ENCODE measurements at regions not wholly inside any gene's neighbourhood (a gene's known extent, or its start where the extent isn't known, plus 50 kb on each side); places are given as distances from the start of the nearest gene placed in this dataset.
"Not testable (repeated sequence)": the region's sequence is repeated elsewhere in the genome, so short reads cannot be mapped to it uniquely, and the experiment has no call there.

DNA sequence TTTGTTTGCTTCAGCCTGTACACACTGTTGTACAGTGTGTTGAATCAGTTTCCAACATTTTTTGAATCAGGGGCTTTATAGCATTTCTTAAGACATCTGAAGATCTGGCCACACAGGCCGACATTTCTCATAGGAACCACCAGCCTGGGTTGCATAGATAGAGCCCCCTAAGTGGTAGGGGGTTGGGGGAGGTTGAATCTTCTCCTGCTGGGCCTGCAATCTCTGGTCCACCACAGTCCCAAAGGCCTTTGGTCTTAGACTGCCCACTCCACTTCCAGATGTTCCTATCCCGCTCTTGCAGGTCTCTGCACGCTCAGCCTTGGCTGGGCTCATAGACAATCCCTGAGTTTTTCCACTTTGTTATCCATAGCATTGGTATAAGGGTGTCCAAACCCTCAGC lies 75.4 kb upstream of the HABP2 start:
- Histone ChIP-seq H3K4me3 (ENCODE audit: low read depth in 1 of 2, low read length in 2 of 2) (no peak overlapping the region), H3K9me3 (ENCODE audit: low read length) (peaks cover 5% of the 10 kb centered on the region), H3K27me3 (ENCODE audit: control insufficient read depth in 1 of 2, insufficient read depth in 2 of 2, low read length in 2 of 2) (no peaks in the 10 kb centered on the region), H3K36me3 (ENCODE audit: insufficient read depth, low read length) (no peaks in the 10 kb centered on the region), H3K27ac (ENCODE audit: low read depth, low read length) (no peak overlapping the region), H3K9ac (ENCODE audit: low read length) (no peak overlapping the region), H3K4me1 (ENCODE audit: insufficient read depth, low read length) (peaks cover 13% of the 10 kb centered on the region)

DNA sequence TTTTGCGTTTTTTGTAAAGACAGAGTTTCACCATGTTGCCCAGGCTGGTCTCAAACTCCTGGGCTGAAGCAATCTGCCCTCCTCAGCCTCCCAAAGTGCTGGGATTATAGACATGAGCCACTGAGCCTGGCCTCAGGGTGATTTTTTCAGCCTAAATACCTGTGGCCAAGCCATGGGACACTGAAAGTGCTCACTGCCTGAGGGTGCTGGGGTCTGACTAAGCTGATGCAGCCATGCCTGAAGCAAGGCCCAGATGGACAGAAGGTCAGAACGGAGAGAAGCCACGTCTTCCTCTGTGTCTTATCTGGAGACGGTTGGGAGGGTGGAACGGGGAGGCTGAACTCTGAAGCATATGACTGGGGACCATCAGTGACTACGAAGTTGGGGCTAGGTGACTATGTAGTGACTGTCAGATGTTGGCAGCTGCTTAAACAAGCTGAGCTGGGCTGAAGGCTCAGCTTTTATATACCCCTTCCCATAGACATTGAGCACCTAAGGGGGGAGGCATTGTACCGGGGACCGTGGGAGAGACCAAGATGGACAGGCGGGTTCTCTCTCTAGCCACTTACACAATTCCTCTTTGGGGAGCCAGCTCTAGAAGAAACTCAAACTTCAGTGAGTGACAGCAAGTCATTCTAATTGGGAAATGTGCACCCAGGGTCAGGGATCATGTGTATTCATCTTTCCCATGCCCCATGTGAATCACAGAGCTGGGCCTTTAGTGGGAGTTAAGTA lies 73.3 kb upstream of the HABP2 start:
- Histone ChIP-seq H3K9ac (ENCODE audit: low read length) (no peak overlapping the region), H3K9me3 (ENCODE audit: low read length) (peaks cover 5% of the 10 kb centered on the region), H3K27me3 (ENCODE audit: control insufficient read depth in 1 of 2, insufficient read depth in 2 of 2, low read length in 2 of 2) (no peaks in the 10 kb centered on the region), H3K27ac (ENCODE audit: low read depth, low read length) (no peak overlapping the region), H3K4me3 (ENCODE audit: low read depth in 1 of 2, low read length in 2 of 2) (no peak overlapping the region), H3K36me3 (ENCODE audit: insufficient read depth, low read length) (no peaks in the 10 kb centered on the region), H3K4me1 (ENCODE audit: insufficient read depth, low read length) (peaks cover 11% of the 10 kb centered on the region)

DNA sequence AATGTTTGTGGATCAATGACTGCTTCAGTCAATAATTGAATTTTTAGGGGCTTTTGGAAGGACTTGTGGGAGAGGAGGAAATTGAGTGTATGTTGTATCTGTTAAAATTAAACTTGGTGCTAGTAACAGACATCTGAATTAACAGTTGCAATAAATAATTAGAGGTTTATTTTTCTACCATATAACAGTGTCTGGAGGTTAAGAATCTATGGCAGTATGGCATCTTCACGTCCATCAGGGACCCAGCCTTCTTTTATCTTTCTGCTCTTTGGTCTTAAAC lies 72.8 kb upstream of the HABP2 start:
- Histone ChIP-seq H3K9ac (ENCODE audit: low read length) (no peak overlapping the region), H3K4me3 (ENCODE audit: low read depth in 1 of 2, low read length in 2 of 2) (no peak overlapping the region), H3K36me3 (ENCODE audit: insufficient read depth, low read length) (no peaks in the 10 kb centered on the region), H3K27me3 (ENCODE audit: control insufficient read depth in 1 of 2, insufficient read depth in 2 of 2, low read length in 2 of 2) (no peaks in the 10 kb centered on the region), H3K27ac (ENCODE audit: low read depth, low read length) (no peak overlapping the region), H3K4me1 (ENCODE audit: insufficient read depth, low read length) (peaks cover 6% of the 10 kb centered on the region), H3K9me3 (ENCODE audit: low read length) (peaks cover 5% of the 10 kb centered on the region)

DNA sequence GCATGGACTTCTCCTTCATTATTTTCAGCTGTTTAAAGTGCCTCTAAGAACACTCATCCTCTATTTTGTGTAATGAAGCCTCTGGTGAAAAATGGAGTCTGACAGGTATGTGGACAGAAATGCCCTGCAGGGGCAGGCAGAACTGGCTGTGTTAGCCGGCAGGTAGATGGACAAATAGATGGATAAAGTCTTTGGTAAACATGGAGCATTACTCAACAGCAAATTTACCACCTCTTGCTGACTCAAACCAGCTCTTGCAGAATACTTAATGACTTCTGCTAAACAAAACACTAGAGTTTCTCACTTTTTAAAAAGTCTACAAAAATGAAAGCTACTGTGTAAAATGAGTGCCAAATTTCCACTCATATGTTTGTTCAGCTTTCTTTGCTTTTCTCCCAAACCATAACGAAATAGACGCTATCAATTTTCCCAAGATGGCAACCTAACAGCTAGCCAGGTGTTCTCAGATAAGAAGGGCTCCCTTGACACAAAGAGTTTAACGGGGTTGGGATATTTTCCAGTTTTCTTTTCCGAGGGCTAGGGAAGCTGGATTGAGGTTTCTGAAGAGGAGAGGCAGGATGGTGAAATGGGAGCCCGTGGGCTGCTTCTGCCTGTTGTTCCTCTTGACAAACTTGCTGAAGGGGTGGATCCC lies 71.9 kb upstream of the HABP2 start:
- Histone ChIP-seq H3K4me3 (ENCODE audit: low read depth in 1 of 2, low read length in 2 of 2) (no peak overlapping the region), H3K9ac (ENCODE audit: low read length) (no peak overlapping the region), H3K36me3 (ENCODE audit: insufficient read depth, low read length) (no peaks in the 10 kb centered on the region), H3K9me3 (ENCODE audit: low read length) (peaks cover 5% of the 10 kb centered on the region), H3K27me3 (ENCODE audit: control insufficient read depth in 1 of 2, insufficient read depth in 2 of 2, low read length in 2 of 2) (no peaks in the 10 kb centered on the region), H3K27ac (ENCODE audit: low read depth, low read length) (no peak overlapping the region), H3K4me1 (ENCODE audit: insufficient read depth, low read length) (no peaks in the 10 kb centered on the region)

DNA sequence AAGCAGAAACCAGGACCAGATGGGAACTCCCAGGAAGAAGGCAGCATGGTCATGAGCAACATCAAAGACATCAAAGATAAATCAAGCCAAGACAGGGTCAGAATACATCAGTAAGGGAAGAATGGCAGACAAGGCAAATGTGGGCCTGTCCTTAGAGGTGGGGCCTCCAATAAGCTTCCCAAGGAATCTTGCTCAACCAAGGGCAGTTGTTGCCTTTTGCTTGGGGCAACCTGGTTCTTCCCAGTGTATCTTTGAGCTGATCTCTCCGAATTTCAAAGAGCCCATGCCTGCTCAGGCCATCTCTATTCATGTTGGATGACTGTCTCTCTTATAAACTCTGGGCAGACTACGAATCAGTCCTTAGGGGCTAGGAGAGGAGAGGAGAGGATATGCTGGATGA lies 68.4 kb upstream of the HABP2 start:
- H3K9ac ChIP-seq (ENCODE audit: low read length), result no peak overlapping the region
- H3K36me3 ChIP-seq (ENCODE audit: insufficient read depth, low read length), result no peaks in the 10 kb centered on the region
- H3K27ac ChIP-seq (ENCODE audit: low read depth, low read length), result no peak overlapping the region

DNA sequence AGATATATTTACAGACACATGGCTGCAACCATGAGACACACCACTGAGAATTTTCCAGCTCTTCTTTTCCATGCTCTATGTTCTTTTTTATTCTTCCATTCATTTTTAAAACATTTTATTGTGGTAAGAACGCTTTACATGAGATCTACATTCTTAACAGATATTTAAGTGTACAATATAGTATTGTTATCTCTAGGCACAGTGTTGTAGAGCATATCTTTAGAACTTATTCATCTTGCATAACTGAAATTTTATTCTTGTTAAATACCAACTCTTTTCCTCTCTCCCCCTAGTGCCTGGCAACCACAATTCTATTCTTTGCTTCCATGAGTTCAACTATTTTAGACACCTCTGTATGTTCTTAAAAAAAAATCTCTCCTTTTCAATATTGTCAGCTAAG lies 67.1 kb upstream of the HABP2 start:
- no peaks in the 10 kb centered on the region for H3K36me3 ChIP-seq (ENCODE audit: insufficient read depth, low read length)
- no peak overlapping the region for H3K9ac ChIP-seq (ENCODE audit: low read length)
- no peaks in the 10 kb centered on the region for H3K27me3 ChIP-seq (ENCODE audit: control insufficient read depth in 1 of 2, insufficient read depth in 2 of 2, low read length in 2 of 2)
- H3K4me3 ChIP-seq (ENCODE audit: low read depth in 1 of 2, low read length in 2 of 2), result no peak overlapping the region
- no peak overlapping the region for H3K27ac ChIP-seq (ENCODE audit: low read depth, low read length)
- H3K9me3 ChIP-seq (ENCODE audit: low read length), result no peaks in the 10 kb centered on the region
- H3K4me1 ChIP-seq (ENCODE audit: insufficient read depth, low read length), result no peaks in the 10 kb centered on the region

More for the DNA sequence above, 68.4 kb upstream of the HABP2 start:
- Histone ChIP-seq H3K4me1 (ENCODE audit: insufficient read depth, low read length) (no peaks in the 10 kb centered on the region), H3K4me3 (ENCODE audit: low read depth in 1 of 2, low read length in 2 of 2) (no peak overlapping the region), H3K9me3 (ENCODE audit: low read length) (peaks cover 5% of the 10 kb centered on the region), H3K27me3 (ENCODE audit: control insufficient read depth in 1 of 2, insufficient read depth in 2 of 2, low read length in 2 of 2) (no peaks in the 10 kb centered on the region)

DNA sequence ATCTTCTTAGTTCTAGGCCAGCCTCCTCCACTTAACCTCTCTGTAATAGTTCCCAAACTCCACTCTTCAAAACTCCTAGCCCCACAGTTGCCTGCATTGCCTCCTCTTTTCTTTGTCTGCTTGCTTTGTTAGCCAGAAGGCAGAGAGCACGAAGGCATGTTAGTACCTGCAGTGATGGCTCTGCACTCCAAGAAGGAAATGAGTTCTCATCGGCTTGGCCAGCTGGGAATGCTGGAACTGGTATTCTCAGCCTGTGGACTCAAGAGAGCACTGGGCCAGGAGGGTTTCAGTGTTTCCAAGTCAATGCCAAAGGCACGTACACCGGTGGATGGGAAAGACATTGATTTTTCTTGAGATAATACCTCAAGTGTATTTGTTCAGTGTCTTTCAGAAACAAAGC lies 66.3 kb upstream of the HABP2 start:
- H3K9me3 ChIP-seq (ENCODE audit: low read length), result no peaks in the 10 kb centered on the region
- H3K4me3 ChIP-seq (ENCODE audit: low read depth in 1 of 2, low read length in 2 of 2), result no peak overlapping the region
- H3K9ac ChIP-seq (ENCODE audit: low read length), result no peak overlapping the region
- no peak overlapping the region for H3K27ac ChIP-seq (ENCODE audit: low read depth, low read length)
- no peaks in the 10 kb centered on the region for H3K4me1 ChIP-seq (ENCODE audit: insufficient read depth, low read length)
- no peaks in the 10 kb centered on the region for H3K27me3 ChIP-seq (ENCODE audit: control insufficient read depth in 1 of 2, insufficient read depth in 2 of 2, low read length in 2 of 2)
- H3K36me3 ChIP-seq (ENCODE audit: insufficient read depth, low read length), result no peaks in the 10 kb centered on the region

DNA sequence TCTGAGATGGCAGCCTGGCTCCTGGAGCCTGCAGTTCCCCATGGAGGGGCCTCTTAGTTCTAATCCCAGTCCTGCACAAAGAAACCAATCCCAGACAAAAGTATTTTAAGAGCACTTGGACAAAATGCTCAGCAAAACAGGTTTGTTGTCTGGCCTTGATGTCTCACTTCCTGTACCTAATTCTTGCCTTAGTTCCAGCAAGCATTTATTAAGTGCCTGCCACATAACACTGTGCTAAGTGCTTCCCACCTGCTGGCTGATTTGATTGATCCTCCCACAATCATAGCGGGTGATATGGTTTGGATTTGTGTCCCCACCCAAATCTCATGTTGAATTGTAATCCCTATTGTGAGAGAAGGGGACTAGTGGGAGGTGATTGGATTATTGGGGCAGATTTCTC lies 65.7 kb upstream of the HABP2 start:
- Histone ChIP-seq H3K4me1 (ENCODE audit: insufficient read depth, low read length) (no peaks in the 10 kb centered on the region), H3K36me3 (ENCODE audit: insufficient read depth, low read length) (no peaks in the 10 kb centered on the region), H3K9me3 (ENCODE audit: low read length) (no peaks in the 10 kb centered on the region), H3K27ac (ENCODE audit: low read depth, low read length) (no peak overlapping the region), H3K27me3 (ENCODE audit: control insufficient read depth in 1 of 2, insufficient read depth in 2 of 2, low read length in 2 of 2) (no peaks in the 10 kb centered on the region), H3K4me3 (ENCODE audit: low read depth in 1 of 2, low read length in 2 of 2) (no peak overlapping the region), H3K9ac (ENCODE audit: low read length) (no peak overlapping the region)

DNA sequence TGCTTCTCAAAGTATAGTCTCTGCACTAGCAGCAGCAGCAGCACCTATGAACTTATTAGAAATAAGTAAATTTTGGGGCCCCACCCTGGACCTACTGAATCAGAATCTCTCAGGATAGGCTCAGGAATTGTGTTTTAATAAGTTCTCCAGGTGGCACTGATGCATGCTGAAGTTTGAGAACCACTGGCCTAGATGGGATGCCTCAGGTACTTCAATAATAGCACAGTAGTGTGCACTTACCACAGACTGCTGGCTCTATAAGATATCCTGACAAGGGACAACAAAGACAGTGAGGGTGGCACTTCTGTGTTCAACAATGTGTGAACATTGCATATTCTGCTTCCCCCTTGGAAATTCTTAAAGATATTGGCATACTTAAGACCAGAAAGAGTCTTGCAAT lies 64.7 kb upstream of the HABP2 start:
- H3K4me3 ChIP-seq (ENCODE audit: low read depth in 1 of 2, low read length in 2 of 2), result no peak overlapping the region
- H3K9ac ChIP-seq (ENCODE audit: low read length), result no peak overlapping the region
- H3K4me1 ChIP-seq (ENCODE audit: insufficient read depth, low read length), result no peaks in the 10 kb centered on the region
- H3K36me3 ChIP-seq (ENCODE audit: insufficient read depth, low read length), result no peaks in the 10 kb centered on the region
- no peaks in the 10 kb centered on the region for H3K27me3 ChIP-seq (ENCODE audit: control insufficient read depth in 1 of 2, insufficient read depth in 2 of 2, low read length in 2 of 2)
- no peak overlapping the region for H3K27ac ChIP-seq (ENCODE audit: low read depth, low read length)
- no peaks in the 10 kb centered on the region for H3K9me3 ChIP-seq (ENCODE audit: low read length)

DNA sequence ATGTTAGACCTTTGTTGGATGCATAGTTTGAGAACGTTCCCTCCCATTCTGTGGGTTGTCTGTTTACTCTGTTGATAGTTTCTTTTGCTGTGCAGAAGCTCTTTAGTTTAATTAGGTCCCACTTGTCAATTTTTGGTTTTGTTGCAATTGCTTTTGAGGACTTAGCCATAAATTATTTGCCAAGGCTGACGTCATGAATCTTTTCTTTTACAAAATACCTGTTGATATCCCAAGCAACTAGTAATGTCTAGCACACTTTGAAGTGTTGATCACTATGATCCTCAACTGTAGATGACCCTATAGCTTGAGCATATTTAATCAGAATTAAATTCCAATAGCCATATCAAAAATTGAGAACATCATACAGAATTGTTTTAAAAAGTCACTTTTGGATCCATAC lies 63.3 kb upstream of the HABP2 start:
- not testable (repeated sequence) for H3K4me3 ChIP-seq (ENCODE audit: low read depth in 1 of 2, low read length in 2 of 2); H3K27me3 ChIP-seq (ENCODE audit: control insufficient read depth in 1 of 2, insufficient read depth in 2 of 2, low read length in 2 of 2); H3K9me3 ChIP-seq (ENCODE audit: low read length); H3K36me3 ChIP-seq (ENCODE audit: insufficient read depth, low read length); H3K9ac ChIP-seq (ENCODE audit: low read length); H3K4me1 ChIP-seq (ENCODE audit: insufficient read depth, low read length); H3K27ac ChIP-seq (ENCODE audit: low read depth, low read length)

DNA sequence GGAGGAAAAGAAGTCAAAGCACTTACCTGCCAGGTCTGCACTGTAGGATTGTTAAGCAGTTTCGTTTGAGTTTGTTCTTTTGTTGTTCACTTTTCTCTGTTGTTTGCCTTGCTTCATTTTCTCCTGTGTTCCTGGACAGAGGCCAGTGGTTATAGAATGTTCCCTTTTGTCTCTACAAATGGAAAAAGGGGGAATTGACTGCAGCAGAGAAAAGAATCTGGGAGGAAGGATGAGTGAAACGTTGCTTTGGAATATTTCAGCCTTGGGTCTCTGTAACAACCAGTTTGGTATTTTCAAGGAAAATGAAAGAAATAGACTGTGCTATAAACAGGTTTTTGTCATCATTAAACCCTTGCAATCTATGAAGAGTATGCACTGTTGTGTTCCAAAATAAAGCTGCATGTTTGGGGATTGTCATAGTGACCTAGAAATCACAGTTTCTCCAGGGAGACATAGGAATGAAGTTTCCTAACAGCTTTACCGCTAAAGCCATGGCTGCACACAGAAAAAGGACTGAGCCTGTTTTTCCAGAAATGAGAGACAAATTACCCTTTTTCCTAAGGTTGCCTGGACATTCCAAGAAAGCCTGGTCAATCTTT lies 60.8 kb upstream of the HABP2 start:
- Histone ChIP-seq H3K27ac (ENCODE audit: low read depth, low read length) (no peak overlapping the region), H3K4me3 (ENCODE audit: low read depth in 1 of 2, low read length in 2 of 2) (peak overlapping the region in 1 of 2 donors; percentile 7), H3K9ac (ENCODE audit: low read length) (no peak overlapping the region), H3K9me3 (ENCODE audit: low read length) (no peaks in the 10 kb centered on the region), H3K36me3 (ENCODE audit: insufficient read depth, low read length) (no peaks in the 10 kb centered on the region), H3K4me1 (ENCODE audit: insufficient read depth, low read length) (peaks cover 7% of the 10 kb centered on the region), H3K27me3 (ENCODE audit: control insufficient read depth in 1 of 2, insufficient read depth in 2 of 2, low read length in 2 of 2) (no peaks in the 10 kb centered on the region)

DNA sequence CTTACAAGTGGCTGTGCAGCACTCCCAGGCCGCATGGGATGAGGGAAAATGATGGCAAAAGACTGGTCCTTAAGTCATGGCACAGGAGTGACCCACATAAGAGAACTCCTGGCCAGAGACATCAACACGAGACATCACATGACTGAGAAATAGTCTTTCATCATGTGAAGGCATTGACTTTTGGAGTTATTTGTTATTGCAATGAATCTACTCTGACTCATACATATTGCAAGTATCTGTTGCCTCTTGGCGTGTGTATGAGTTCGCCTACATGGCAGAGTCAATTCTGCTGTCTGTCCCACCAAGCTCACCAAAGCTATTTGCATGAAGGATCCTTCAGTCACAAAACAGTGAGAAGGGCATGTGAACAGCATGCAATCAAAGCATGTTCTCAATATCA lies 59.7 kb upstream of the HABP2 start:
- no peak overlapping the region for H3K4me3 ChIP-seq (ENCODE audit: low read depth in 1 of 2, low read length in 2 of 2)
- no peak overlapping the region for H3K9ac ChIP-seq (ENCODE audit: low read length)
- H3K9me3 ChIP-seq (ENCODE audit: low read length), result no peaks in the 10 kb centered on the region
- no peaks in the 10 kb centered on the region for H3K36me3 ChIP-seq (ENCODE audit: insufficient read depth, low read length)
- no peak overlapping the region for H3K27ac ChIP-seq (ENCODE audit: low read depth, low read length)
- peaks cover 7% of the 10 kb centered on the region for H3K4me1 ChIP-seq (ENCODE audit: insufficient read depth, low read length)
- no peaks in the 10 kb centered on the region for H3K27me3 ChIP-seq (ENCODE audit: control insufficient read depth in 1 of 2, insufficient read depth in 2 of 2, low read length in 2 of 2)

All from muscle layer of colon (tissue), 2 donors.